HG02885 (cell line): ENCODE measurements at regions not wholly inside any gene's neighbourhood (a gene's known extent, or its start where the extent isn't known, plus 50 kb on each side); places are given as distances from the start of the nearest gene placed in this dataset.
"Not testable (repeated sequence)": the region's sequence is repeated elsewhere in the genome, so short reads cannot be mapped to it uniquely, and the experiment has no call there.

ENCODE experiments used
- ATAC-seq: cut with Tn5 transposase; IDR thresholded peaks from one replicate; pipeline ENCODE4 v1.9.1; 2021; ENCODE audit warnings: mild to moderate bottlenecking; ENCODE audit not compliant: unreplicated experiment, poor library complexity

DNA sequence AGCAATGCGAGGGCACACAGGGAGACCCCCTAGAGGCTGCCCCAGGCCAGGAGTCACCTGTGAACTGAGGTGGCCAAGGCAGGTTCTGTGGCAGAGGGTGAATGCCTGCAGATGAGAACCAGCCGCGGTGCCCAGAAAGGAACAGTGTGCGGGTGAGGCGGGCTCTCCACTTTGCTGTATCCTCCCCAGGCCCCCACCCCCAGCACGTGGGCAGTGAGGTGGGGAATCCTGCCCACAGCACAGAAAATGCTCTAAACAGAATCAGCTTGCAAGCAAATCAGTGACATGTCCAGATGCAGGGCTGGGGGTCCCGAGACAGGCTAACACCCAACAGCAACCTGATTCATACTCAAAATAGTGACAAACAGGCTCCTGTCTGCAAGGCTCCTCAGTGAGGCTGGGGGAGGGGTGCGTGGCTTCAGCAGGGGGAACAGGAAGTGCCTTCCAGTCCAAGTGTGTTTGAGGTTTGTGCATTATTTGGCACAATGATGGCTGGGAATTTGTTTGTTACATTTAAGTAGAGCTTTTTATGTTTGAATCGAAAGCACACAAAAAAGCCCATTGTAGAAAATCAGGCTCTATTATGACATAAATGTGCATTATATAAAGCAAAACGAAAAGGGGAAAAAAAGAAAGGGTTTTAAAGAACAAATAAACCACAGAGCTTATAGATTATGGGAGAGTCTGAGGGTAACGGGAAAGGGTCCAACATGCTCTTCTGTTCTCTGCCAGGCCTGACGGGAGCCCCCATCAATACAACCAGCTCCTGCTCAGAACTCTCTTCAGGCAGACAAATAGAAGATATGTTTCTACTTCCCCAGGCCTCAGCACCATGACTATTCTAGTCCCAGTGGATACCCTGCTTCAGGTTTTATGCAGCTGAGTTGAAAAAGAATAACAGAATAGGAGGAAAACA, 201.3 kb downstream of the HSD17B3 start:
- no peak for ATAC-seq

DNA sequence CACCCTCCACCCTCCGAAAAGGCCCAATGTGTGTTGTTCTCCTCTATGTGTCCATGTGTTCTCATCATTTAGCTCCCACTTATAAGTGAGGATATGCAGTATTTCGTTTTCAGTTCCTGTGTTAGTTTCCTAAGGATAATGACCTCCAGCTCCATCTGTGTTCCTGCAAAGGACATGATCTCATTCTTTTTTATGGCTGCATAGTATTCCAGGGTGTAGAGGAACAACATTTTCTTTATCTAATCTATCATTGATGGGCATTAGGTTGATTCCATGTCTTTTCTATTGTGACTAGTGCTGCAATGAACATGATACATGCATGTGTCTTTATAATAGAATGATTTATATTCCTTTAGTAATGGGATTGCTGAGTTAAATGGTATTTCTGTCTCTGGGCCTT, 211.3 kb downstream of the HSD17B3 start:
- not testable (repeated sequence) for ATAC-seq

DNA sequence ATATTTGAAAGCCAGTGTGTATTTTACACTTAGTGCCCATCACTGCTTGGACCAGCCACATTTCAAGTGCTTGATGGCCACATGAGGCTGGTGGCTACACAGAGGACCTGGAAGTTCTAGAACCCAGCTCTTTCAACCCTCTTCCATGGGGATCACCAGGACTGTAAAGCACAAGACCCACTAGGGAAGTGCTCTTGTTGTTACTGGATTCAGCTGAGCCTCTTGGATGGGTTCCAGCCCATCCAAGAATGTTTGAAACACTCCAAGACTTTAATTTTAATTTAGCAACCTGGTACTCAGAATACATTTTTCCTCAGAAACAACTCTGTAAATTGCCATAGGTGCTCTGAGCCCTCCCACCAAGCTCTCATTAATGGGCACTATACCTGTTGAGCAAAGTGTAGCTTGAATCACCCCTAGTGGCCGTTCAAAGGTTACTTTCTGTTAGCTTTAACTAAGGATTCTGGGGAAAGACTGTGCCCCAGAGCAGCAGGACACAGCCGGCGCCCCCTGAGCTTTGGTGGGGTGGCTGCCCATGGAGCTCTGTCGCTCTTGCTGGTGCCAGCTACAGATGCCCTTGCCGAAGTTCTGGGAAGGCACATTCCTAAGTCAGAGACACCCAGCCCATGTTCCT, 212.4 kb downstream of the HSD17B3 start:
- no peak for ATAC-seq

DNA sequence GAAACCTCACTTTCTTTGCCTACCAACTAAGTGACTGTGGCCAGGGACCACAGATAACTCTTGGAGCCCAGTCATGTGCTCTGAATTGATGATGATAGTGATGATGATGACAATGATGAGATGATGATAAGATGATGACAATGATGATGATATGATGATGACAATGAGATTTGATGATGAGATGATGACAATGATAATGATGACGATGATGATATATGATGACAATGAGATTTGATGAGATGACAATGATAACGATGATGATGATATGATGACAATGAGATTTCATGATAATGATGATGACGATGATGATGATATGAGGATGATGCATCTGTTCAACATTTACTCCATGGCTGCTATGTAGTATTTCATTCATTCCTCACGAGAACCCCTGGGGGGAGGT, 213.0 kb downstream of the ERCC6L2 start:
- ATAC-seq: no peak

DNA sequence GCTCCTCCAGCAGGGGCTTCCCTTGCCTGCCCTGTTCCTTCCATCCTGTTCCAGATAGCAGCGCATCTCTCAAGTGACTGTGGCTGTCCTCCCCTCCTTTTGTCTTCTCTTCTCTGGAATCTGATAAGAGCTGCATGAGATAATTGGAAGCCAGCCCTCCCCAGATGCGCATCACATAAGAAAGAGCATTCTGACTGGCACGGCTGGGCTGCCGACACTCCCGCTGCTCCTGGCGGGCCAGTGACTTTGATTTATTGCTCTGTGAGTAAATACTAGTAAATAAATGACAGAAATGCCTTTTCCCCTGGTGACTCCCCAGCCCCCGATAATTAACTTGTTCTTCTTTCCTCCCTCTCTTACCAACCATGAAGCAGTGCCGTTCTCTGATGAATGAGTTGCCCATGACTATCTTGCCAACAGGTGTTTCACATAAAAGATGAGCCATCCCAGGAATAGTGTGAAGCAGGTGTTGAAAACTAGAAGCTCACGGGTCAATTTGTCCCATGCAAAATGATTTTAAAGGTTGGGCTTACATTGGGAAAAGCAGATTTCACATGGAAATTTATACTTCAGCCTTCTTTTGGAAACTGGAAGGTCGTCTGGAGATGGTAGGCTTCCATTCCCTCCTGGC, 212.3 kb downstream of the ERCC6L2 start:
- ATAC-seq: no peak

DNA sequence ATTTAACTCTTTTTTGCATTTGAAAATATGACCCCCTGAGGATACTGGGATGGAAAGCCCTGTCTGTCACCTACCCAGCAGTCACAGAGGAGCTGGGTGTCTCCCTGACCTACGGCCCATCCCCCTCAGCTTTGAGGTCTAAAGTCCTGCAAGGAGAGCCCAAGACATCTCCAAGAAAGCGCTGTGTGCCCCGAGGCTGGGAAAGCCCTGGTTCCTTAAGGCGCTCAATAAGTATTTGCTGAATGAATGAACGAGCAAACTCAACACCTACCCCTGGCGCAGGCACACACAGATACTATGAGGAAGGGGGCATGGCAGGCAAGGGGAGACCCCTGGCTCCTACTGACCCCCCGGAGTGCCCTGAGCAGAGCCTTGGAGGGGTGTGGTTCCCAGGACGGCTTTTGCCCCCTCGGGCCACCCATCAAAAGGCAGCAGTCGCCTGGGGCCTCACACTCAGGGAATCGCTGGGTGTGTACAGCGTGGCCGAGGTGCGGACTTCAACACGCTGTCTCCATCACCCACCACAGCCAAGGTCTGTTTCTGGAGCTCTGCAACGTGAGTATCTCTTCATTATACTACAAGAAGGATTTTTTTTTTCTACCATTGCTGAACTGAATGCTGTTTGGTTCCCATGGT, 211.6 kb downstream of the ERCC6L2 start:
- ATAC-seq: no peak

DNA sequence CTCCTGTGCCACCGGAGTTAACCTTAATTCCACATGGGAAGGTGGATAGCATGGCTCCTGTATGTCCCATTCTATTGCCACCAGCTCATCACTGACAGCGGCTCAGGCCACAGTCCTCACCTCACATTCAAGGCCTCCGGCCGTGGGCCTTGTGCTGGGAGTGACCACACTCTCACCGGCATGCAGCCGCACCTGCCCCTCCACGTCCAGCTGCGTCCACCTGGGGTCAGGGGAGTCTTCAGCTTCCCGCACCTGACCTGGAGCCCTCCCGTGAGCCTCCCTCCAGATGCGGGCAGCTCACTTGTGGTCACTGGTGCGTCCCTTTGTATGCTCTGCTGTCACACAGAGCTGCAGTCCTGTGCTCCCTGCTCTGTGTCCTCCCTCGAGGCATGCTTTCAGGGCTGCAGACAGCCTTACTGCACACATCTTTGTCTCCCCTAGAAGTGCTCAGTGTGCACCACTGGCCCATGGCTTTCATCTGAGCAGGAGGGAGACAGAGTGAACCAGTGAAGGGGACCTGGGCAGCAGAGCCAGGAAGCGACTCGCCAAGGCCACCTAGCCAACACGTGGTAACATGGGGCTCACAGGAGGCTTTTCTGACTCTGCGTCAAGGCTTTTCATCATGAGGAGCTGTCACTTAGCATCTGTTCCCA, 210.1 kb downstream of the ERCC6L2 start:
- no peak for ATAC-seq

DNA sequence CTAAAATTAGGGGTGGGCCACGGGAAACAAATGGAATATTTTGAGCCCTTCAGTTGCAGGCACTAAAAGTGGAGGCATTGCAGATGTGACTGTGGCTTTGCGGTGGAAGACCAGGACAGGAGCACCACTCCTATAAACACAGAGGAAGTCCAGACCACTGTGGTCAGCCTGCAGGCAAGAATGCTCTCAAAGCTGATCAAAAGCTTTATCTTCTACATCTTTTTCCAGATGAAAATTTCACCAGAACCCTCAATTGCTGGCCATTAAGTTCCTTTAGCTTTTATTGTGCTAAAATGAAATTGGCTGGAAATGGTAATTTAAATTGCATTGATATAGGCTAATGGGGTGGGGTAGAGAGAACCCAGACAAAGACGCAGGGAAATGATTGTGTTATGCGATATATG, 208.8 kb downstream of the ERCC6L2 start:
- ATAC-seq: no peak

DNA sequence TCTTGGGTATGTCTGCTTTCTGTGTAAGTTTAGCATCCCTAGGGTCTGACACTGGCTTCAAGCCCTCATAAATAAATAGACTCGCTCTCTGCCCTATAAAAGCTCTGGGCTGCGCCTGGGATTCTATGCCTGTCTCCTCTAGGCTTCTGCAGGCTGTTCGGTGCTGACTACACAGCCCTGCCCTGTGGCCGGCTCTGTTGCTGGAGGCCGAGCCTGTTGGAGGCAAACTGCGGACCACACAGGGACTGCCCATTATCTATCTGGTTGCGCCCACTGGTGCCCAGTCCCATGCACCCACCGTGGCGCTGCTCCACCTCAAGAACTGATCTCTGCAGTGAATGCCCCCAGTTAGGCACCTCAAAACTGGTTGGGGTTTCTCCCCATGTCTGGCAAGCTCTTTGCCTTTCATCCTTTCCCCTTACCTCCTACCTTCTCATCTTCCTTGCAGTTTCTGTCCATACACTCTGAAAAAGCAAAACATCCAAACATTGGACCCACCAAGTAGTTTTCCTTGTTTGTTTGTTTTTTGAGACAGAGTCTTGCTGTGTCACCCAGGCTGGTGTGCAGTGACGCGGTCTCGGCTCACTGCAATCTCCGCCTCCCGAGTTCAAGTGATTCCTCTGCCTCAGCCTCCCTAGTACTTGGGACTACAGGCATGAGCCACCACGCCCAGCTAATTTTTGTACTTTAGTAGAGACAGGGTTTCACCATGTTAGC, 207.2 kb downstream of the ERCC6L2 start:
- no peak for ATAC-seq

DNA sequence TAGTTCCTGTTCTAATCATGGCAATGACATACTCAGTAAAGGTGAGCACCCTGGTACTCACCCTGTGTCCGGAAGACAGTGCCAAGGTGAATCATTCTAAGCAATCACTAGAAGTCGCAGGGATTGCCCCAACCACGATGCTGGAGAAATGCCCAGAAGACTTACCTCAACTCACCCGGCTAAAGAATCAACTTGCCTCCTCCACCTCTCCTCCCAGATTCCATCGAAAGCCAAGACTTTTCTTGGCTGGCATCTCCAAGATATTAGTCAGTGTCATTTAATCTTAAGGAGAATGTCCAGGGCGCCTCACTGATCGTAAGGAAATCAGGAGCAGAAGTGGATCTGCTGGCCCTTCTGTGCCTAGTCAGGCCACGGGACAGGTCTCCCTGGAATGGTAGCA, 204.9 kb downstream of the ERCC6L2 start:
- ATAC-seq: no peak

DNA sequence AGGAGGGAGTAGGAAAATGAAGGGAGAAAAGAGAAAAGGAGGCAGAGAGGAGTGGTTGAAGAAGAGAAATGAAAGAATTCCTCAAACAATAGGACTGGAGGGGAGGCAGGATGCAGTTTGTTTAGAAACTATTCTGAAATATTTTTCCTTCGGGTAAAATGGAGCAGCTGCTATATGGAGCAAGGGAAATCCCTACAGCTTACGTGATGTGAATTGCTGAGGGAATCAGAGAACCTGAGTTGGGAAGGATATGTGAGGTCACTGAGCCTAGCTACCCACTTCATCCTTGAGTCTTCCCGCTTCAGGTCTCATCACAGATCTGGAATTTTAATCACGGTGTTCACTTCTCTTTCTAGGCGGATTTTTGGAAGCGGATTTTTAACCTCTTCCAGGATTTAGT, 204.3 kb downstream of the ERCC6L2 start:
- no peak for ATAC-seq

DNA sequence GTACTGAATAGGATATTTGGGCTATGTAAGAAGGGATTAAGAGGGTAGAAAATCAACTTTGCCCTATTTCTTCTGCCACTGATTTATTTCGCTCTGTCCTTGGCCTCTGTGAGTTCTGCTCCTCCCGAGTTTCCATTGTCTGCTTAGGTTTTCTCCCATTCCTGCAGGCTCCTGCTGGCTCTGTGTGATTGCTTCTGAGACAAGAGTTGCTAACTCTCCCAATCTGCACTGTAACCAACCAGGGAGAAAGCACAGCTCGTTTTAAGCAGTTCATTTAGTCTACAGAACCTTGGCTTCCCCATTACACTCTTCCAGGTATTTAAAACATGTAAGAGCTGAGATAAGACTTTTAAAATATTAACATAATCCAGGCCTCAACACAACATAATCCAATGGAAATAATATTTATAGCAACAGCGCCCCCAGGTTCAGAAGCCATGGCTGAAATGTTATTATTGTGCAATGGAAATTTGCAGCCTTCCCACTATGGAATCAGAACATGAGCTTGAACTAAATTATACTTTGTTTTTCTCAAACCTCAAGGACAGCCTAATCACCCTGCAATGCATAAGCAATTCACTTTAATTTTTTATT, 203.5 kb downstream of the ERCC6L2 start:
- no peak for ATAC-seq

DNA sequence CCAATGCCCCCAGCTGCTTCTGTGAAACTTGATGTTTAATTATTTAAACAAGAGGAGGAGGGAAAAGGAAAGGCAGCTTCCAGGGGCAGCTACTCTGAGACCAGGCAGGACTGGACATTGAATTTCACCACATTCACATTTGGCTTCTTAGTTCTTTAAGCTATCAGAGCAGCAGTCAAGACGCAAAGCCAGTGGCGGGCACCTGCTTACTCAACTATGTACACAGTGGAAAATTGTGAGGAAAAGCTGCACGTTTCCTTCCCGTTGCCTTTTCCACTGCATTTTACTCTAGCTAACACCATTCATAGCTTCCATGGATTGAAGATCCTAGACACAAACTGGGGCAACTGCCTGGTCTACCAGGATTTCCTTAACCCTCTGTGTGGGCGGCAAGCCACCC, 200.3 kb downstream of the ERCC6L2 start:
- no peak for ATAC-seq

DNA sequence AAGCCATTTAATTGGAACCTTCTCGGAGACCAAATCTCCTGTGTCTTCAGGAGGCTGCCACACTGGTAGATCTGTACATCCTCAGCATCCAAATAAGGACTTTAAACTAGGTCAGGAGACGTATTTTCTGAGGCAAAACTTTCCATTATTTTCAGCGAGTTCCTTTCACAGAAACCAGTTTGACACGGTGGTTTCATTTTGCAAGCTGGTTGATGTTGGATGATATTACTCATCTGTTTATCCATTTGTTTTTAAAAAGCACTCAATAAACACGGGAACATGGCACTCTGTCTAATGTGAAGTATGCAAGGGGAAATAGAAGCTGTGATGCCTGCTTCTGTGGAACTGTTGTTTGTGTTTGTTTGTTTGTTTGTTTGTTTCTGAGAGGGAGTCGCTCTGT, 199.6 kb downstream of the ERCC6L2 start:
- no peak for ATAC-seq

DNA sequence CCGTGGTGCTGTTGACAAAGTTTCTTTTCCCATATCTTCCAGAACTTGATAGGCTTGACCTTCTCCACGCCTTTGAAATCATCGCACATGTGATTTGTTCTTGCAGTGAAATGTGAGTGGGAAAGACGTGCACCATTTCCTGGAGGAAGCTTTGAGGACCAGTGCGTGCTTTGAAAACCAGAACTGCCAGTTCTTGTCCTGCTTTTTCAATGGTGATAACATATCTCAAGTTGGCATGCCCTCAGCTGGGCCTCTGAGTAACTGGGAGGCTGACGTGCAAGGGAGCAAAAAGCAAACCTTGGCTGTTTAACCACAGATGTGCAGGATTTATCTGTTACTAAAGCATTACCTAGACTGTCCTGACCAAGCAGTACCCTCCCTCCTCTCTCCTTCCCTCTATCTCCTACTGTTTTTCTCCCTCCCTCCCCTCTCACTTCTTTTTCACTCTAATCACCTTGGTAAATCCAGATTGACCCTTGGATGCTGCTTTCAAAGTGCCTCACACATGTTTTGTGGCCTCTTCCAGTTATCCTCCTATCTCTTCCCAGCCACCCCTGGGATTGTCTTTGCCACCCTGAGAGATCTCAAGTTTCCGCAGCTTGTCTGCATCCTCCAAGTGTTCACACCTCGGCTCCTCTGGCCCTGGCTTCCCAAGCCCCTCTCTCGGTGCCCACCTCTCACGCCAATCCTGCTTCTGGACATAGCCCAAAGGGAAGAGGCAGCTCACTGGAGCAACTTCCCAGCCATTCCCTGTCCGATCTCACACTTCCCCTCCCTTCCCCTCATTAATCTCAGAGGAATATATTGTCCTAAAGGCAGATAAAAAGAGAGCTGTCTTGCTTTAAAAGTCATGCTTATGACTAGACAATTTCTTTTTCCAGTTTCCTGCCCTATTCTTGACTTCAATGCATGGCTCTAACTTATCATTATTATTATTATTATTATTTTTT, 198.3 kb downstream of the ERCC6L2 start:
- ATAC-seq: no peak

DNA sequence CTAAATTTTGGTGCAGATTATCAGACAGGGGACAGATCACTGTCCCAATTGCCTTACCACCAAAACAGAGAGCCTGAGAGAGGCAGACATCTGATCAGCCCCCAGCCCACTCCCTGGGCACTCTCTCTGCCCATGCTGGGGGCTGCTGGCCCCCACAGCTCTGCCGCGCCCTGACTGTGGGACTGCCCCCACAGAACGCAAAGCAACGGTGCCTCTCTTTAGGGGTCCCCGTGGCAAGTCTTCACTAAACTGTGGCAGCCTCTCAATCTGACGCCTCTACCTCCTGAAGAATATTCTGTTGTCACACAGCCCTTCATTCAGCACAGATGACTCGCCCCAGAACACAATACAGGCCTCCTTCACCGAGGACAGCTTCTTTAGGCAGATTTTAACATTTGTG, 197.4 kb downstream of the ERCC6L2 start:
- no peak for ATAC-seq

DNA sequence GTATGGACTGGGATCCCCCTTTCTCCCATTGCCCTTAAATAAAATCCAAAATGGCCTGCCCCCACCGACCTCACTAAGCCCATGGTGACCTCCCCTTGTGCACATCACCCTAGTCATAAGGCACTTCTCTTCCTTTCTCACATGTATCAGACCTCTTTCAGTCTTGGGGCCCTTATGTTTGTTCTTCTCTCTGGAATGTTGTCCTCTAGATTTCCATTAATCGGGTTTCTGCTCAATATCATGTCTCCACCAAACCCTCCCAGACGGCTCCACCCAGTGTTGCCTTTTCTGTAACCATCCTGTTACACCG, 196.3 kb downstream of the ERCC6L2 start:
- ATAC-seq: no peak

DNA sequence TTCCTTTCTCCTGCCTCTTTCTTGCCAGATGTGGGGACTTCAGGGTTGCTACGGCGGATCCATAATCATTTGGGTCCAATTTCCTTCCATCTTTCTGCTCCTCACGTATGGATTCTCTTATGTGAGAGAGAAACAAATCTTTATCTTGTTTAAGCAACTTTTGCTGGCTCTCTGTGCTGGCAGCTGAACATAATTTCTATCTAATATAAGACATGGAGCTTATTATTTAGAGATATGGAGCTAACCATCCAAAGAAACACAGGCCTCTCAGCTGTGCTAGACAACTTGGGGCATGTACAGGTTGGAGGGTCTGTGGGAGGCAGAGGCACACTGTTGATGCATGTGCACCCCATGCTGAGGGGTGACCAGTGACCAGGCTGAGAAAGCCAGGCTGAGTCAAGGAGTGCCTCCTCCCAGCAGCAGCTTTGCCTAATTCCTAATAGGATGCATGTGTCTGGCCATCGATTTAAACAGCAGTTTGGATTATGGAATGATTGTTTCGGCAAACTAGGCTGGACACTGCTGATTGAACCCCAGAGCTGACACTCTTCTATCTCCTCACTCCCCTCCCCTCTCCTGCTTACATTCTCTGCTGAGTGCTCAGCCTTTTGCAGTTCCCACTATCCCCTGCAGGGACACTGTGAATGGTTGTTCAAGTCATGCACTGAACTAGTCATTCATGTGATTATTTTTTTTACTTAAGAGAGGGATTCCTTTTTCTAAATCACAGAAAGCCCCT, 195.8 kb downstream of the ERCC6L2 start:
- ATAC-seq: no peak
